NCI-H2029 (cell line): ENCODE measurements at regions not wholly inside any gene's neighbourhood (a gene's known extent, or its start where the extent isn't known, plus 50 kb on each side); places are given as distances from the start of the nearest gene placed in this dataset.

Experiments used
- DNase-seq: peaks from one replicate; lab custom pipeline; 2025; lab: John Stamatoyannopoulos, UW

DNA sequence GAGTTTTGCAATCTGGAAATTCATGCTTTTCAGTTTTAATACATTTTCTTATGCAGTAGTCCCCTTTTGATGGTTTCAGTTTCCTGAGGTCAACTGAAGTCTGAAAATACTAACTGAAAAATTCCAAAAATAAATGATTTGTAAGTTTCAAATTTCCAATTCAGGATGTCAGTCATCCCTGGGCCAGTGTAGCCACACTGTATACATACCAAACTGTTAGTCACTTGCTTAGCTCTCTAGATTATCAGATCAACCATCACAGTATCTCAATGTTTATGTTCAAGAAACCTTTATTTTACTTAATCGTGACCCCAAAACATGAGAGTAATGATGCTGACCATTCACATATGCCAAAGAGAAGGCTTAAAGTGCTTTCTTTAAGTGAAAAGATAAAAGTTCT is 715.5 kb downstream of the GBE1 start:
- no peak for DNase-seq

DNA sequence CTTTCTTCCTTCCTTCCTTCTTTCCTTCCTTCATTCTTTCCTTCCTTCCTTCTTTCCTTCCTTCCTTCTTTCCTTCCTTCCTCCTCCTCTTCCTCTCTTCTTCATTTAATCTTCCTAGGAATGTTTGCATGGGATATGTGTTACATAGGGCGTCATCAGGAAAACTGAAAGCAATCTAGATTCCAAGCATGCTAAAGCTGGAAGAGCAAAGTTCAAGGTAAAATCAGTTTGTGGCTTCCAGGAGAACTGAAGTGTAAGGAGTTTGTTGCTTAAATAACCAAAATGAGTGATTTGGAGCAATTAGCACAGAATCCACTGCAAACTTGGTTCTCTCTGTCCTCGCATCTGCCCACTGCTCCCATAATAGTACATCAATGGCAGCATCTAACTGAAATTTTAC is 716.2 kb downstream of the GBE1 start:
- DNase-seq, result no peak

DNA sequence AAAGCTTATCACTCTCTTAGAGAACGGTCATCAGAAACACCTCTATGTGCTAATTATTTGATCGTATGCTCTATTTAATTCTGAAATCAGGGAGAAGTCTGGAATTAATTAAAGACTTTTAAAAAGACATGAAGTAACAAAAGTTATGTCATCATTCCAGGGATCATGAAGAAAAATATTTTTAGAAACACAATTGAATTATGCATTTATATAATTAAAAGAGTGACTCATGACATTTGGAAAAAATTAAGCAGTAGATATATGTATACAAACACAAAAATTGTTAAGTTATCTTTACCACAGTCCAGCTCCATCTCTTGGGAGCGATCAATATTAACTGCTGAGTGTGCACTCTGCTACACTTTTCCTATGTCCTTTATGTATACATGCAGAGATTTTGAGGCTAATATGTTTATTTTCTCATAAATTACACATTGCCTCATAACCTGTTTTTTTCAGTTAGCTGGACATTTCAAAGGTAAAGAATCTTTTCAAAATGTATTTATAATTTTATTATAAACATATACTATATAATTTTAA is 717.7 kb downstream of the GBE1 start:
- no peak for DNase-seq

DNA sequence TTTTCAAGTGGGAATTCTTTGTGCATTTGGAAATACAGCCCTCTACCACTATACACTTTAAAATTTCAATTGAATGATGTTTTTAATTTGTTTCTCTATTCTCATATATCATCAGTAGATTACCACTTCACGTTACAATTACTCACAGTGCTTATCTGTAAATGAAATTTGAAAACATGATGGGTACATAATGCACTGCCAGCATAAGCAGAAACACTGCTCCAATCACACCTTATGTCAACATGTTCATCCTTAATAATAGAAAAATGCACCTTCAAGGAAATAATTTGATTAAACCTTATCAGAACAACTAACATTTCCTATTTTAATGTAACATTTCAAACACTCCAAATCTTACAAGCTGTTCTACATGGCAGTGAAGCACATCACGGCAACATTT is 718.4 kb downstream of the GBE1 start:
- no peak for DNase-seq

DNA sequence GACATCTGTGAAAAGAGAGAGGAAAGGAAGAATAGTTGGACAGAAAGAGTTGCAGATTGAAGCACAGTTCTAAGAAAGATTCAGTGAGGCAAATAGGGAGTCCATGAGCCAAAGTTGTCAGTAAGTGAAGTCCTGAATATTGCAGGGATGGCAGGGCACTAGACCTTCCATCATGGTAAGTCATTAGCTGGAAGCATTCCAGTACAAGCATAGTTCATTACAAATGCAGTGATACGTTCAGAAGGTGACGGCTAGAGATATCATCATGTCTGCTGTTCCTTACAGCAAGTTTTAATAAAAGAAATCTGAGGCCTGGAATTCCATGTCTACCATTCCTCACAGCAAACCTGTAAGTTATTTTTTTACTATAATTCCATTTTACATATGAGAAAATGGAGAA is 720.1 kb downstream of the GBE1 start:
- no peak for DNase-seq

DNA sequence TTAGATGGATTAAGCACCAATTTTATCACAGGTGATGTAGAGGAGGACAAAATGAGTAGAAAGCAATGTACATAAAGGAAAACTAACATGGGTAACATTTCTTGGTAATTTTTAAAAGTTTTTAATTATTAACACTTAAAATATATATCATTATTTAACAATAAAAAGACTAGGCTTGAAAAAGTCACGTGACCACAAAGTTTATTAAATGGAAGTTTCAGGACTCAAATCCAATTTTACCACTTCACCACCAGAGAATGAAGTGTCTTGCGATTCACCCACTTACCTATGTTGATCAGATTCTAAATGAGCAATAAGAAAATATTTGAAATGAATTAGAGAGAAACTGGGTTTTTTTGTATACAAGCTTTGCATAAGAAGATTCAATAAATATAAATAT is 721.3 kb downstream of the GBE1 start:
- DNase-seq, result no peak

DNA sequence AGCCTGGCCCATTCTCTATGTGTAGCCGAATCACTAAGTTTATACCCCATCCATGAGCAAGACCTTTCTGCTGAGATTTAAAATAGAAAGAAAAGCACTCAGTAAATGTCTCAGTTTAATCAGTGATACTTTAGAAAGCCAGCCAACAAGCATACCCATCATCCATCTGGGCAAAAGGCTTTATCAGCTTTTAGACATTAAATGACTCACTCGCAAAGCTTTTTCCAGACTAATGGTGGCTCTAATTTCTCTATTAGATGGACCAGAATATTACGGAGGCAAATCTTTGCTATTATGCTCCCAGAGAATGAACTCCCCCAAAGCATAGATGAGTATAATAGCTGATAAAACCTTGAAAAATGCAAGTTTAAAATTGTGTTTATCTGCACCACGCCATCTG is 727.8 kb downstream of the GBE1 start:
- no peak for DNase-seq

DNA sequence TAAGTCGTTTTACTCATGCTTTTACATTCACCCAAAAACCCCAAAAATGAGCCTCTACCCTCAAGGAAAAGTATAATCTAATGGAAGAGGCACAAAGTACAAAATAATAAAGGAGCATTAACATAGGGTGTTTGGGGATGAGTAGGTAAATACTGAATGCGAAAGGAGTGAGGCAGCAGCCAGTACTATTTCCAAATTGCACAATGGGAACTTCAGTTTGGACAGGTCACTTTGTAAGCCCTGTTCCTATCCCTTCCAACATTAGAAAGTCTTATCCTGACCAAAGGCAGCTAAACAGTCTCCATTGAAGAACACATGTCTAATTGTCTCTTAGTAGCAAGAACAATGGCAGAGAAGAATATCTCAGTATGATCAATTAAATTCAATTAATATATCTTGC is 728.3 kb downstream of the GBE1 start:
- DNase-seq, result no peak

DNA sequence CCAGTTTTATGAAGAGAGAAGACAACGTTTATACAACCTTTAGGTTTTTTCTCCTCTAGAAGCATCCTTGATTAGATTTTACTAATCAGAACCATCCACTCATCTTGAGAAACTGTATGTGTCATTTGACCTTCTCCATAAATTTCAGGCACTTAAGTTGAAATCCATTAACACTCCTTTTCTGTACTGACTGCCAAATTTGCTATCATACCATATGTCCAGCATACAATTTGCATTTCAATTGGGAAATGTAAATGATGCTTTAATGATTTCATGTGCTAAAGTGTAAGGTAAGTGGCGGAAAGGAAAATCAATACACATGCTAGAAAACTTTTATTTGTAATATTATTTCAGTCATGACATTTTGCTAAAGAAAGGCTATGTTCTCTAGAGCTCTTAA is 731.6 kb downstream of the GBE1 start:
- DNase-seq, result no peak

DNA sequence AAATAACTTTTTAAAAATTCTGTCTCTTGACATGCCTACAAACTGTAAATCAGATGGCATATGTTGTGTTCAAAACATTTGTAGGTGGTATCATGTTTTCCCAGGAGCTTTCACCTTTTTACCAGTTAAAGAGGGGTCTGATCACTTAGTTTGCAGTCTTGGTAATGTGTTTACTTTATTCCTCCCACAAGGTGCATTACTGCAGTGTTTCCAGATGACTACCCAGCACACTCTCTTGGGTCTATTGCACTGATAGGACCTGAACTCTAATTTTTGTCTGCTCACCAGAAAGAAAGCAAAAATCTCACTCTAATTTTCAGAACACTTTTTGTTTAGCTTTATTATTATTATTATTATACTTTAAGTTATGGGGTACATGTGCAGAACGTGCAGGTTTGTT is 734.1 kb downstream of the GBE1 start:
- DNase-seq, result no peak

DNA sequence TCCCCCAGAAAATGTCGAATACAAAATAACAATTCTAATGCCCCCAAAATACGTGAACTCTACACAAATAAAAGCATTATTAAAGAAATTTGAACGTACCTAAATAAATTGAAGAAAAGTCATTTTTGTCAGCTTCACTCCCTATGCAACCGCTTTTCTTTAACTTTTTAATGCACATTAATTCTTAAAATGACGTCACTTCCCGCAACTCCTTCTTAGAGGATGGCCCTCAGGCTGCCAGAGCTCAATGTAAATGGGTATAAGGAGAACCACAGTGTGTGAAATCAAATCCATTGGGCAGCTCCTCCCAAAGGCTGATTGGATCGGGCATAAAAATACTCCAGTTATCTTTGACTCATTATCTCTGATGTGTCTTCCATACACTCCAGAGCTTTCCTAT is 736.9 kb downstream of the GBE1 start:
- DNase-seq, result no peak

DNA sequence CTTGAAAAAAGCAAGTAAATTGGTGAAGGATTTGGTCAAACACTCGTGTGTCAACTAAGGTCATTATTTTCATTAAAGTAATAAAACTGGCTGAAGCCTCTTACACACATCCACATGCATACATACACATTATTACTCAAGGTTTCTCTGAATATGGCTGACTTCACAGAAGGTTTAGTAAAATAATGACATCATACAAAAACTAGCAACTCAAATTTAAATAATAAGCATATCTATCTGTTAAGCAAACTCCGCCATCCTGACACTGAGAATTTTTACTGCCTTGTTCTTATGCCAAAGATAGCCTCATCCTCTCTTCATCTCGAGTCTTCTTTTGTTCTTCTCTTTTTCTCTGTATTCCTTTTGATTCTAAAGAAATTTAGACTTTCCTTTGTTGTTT is 739.1 kb downstream of the GBE1 start:
- no peak for DNase-seq

DNA sequence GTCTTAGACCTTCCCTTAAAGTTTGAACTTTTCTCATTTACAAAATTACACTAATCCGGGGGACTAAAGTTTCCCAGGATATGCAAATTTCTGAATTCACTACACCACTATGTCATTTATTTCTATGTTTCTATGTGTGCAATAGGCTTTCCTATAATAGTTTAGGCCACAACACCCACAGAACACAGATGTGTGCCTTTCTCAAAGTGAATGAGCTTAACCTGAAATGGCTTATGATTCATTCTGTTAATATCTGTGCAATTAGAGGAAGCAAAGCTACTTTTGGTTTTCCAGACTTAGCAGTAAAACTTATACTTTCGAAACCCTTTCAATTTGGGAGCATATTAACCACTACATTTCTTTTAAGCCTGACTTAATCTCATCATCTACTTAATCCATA is 748.1 kb downstream of the GBE1 start:
- DNase-seq, result no peak

DNA sequence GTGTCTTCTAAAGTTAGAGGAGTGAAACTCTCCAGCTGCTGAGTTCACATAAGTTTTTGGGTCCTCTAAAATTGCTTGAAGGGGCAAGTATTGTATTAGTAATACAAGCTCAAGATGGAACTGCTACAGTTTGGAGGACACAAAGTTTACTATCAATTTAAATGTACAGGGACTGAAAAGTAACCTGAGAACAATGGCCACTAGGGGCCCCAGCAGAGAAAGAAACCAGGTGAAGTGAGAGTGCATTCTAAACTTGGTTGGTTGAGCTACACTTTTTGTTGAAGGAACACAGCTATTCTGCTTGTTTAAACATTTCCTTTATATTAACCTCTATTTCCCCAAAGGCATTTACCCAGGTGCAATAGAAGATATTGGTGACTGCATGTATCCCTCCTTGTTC is 755.5 kb downstream of the GBE1 start:
- DNase-seq, result no peak

DNA sequence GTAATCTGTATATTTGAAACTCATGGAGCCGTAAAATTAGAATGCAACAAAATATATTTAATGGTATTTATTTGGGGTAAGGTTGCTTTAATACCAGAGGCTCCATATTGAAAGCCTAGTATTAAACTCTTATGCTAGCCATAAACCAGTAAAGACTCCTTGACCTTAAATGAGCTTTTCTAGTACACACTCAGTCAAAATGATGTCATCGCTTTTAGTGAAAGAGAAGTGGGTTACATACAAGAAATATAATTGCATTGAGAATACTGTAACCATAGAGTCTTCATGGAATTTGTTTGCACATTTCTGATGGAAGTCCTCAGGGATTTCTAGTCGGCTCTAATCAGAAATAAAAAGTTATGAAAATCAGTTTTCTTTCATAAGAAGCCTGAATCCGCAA is 757.6 kb downstream of the GBE1 start:
- DNase-seq, result no peak

DNA sequence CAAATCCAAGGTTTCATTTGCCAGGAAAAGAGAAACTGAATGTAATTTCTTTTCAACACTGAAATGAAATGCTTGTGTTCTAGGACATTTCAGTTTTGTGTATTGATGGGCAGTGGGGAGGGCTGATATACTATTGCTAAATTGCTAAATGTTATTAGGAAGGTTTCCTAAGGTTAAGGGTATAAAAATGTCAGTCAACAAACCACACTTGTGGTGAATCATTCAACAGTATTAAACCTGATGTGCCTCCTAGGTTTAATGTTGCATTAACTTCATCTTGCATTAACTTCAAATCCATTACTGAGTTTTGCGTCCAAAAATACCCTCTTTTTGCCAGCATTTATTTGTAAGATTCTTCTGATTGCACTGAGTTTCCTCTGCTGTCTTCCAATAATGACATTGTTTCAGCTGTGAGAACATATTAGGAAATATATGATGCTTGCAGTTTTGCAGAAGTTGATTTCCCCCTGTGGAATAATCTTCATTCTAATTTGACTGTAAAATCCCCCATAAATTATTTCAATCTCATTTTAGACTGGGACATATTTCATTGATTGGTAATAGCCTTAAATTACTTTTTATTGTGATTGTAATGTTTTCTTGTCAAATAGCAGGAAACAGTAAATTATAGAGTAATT is 758.3 kb downstream of the GBE1 start:
- no peak for DNase-seq

DNA sequence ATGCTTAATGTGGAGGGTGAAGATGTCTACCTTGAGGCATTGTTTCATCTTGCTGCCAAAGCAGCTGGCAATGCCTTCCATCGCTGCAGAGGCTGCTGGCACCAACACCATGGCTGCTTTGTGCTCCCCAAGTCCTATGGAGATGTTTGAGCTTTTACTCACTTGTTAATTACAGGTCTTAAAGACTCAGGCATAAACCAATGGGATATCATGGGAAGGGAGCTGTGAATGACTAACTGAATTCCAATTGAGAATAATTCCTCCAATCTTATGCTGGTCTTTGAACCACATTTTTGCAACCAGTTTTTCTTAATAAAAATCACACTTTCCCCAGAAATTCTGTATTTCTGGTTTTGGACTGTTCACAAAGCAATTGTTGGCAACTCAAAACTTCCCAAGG is 762.0 kb downstream of the GBE1 start:
- DNase-seq, result no peak

DNA sequence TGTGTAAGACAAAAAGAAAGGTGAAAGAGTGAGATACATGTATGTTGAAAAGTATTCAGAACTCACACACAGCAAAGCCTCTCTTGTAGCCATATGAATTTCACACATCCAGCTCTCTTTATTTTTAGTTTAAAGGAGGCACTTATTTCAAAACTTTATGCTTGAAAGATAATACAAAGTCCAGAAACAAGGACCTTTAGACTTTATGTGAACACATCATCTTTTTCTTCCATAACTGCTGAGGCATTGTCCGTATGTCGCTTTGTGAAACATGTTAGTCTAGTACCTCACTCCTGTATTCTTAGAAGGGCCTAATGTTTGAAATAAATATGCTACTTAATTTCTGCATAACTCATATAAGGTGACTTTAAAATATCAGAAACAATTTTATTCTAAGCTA is 763.4 kb downstream of the GBE1 start:
- no peak for DNase-seq

DNA sequence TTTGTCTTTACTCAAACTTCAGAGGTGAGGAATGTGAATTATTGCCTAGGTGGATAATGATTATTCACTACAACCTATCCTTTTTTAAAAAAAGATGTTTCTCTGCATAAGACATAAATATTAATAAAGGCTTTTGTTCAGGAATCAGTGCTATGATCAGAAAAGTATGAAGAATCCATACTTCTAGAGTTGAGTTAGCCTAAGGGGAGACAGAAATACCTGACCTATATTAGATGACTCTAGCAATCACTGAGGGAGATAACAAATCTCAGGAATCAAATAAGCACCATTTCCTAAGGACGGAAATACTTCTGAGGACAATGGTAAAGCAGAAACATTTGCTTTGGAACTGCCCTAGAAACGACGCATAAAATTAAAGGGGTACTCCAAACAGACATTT is 763.8 kb downstream of the GBE1 start:
- no peak for DNase-seq

DNA sequence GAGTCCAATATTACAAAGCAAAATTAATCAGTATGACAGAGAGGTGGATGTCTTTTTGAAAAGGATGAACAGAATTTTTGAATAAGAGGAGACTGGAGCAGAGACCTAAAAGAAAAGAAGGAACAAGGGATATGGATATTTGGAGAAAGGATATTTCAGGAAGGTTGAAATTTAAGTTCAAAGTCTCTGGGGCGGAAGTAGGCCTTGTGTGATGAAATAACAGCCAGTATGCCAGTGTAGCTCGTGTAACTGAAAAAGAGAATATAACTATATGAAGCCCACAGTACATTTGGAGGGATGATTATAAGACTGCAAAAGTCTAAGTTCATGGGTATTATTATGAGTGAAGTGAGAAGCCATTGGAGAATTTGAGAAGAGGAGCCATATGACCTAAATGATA is 766.7 kb downstream of the GBE1 start:
- DNase-seq, result no peak

DNA sequence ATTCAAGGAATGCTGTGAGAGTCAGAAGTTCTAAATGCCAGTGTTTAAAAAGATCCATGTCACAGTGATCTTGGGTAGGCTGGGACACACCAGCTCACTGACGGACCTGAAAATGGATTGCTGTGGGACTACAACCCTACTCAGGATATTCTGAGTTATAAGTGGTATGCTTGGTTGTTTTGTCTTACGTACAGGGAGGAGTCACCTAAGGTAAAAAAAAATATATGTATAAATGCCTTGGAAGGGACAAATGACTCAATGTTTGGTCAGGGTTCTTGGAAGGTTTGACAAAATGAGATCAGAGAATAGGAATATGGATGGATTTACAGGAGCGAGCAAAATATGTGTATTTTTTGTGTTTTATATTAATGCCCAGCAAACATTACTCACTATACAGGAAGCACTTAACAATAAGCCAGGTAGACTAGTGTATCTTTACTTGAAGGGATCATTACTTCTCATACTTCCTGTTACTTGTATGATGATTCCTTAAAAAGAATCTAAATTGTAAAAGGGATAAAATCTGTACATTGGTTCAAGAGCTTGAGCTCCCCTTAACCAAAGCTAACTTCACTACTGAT is 767.3 kb downstream of the GBE1 start:
- no peak for DNase-seq

DNA sequence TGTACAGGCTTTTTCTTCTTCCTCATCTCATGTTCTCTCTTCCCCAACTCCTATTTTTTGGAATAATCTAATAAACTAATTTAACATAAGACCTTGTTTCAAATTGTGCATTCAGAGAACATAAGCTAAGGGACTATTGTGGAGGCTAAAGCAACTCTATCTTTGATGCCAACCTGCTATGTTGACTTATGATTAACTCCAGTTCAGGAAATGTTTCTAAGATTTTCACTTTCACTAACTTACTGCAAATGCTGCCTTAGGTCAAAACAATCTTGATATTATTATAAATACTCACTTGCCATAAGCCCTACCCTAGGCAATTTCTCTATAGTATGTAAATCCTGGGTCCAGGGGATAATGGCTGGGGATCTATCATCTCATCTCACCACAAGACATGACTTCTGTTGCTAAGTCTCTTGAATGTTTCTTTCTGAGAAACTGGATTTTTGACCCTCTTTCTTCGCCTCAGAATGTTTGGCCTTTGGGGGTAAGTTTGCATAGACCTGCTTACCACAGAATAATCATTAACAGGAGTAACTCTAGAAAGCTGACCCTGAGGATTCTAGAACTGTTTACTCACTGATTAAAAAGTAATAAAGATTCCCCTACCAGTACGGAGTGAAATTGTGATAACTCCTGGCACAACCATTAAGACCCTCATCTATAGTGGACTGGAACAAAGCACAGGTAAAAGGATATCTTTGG is 768.1 kb downstream of the GBE1 start:
- no peak for DNase-seq

DNA sequence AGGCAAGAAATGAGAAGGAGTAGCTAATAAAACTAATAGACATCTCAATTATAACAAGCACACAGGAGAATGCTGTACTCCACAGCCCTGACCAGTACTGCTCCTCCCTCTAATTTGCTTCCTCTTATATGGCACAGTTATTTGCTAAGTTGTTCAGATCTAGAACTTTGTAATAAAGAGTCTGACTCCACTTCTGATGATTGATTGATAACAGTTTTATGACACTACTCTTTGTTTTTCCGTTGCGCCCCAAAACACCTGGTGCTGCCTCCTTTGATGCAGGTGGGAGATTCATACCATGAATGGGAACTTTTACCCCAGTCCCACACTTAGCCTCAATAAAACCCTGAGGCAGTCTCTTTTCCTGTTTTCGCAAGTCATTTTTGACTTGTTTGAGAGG is 777.7 kb downstream of the GBE1 start:
- no peak for DNase-seq
